CD14-positive monocyte (primary cell): ENCODE measurements at regions not wholly inside any gene's neighbourhood (a gene's known extent, or its start where the extent isn't known, plus 50 kb on each side); places are given as distances from the start of the nearest gene placed in this dataset.
A peak's percentile ranks its signal among the peaks of the same experiment; 100 is the strongest.
"Not testable (repeated sequence)": the region's sequence is repeated elsewhere in the genome, so short reads cannot be mapped to it uniquely, and the experiment has no call there.

Source experiments
- DNase-seq, 3 donors: peaks; one replicate each; pipeline ENCODE4 v3.0.0-alpha.2; 2011 to 2022
- H2AFZ ChIP-seq: 2 replicates; pipeline ENCODE4 v1.6.0; 2012; ENCODE audit warnings: mild to moderate bottlenecking, low read depth, low read length, inconsistent platforms; ENCODE audit not compliant: insufficient read depth, poor library complexity, severe bottlenecking
- H3K27ac ChIP-seq, 2 donors: 1 replicate in 1 of 2; 2 replicates in 1 of 2; pipeline ENCODE4 v1.5.1; 2012 to 2013; ENCODE audit warnings: low read length in 2 of 2, control low read depth in 1 of 2, inconsistent platforms in 1 of 2, low read depth in 1 of 2, mild to moderate bottlenecking in 1 of 2
- H3K27me3 ChIP-seq, 2 donors: one replicate each; pipeline versions ENCODE4 v1.6.0 to v1.6.1; 2011 to 2013; ENCODE audit warnings: low read length in 2 of 2; ENCODE audit not compliant: control insufficient read depth in 2 of 2, insufficient read depth in 2 of 2
- H3K36me3 ChIP-seq, 2 donors: replicated peaks in 1 of 2; 1 replicate in 1 of 2; 2 replicates in 1 of 2; pipeline versions ENCODE4 v1.5.1 to v1.6.1; 2012 to 2013; ENCODE audit warnings: low read length in 2 of 2, control low read depth in 1 of 2, inconsistent platforms in 1 of 2, mild to moderate bottlenecking in 1 of 2; ENCODE audit not compliant: insufficient read depth in 2 of 2, control insufficient read depth in 1 of 2
- H3K4me1 ChIP-seq, 2 donors: 1 replicate in 1 of 2; 2 replicates in 1 of 2; pipeline versions ENCODE4 v1.5.1 to v1.6.1; 2012 to 2013; ENCODE audit warnings: low read length in 2 of 2, control low read depth in 1 of 2, inconsistent platforms in 1 of 2, mild to moderate bottlenecking in 1 of 2, moderate library complexity in 1 of 2; ENCODE audit not compliant: insufficient read depth in 2 of 2, control insufficient read depth in 1 of 2
- H3K4me2 ChIP-seq: replicated peaks from 2 replicates; pipeline ENCODE3; 2012; ENCODE audit warnings: low read length, moderate library complexity, mild to moderate bottlenecking; ENCODE audit not compliant: poor library complexity, severe bottlenecking; ENCODE audit errors: extremely low read depth
- H3K4me3 ChIP-seq, 3 experiments: fragments of 200-600 bp in 1 of 3; sonication (generic) in 1 of 3; replicated peaks in 1 of 3; 1 replicate in 2 of 3; 2 replicates in 1 of 3; pipeline ENCODE4 v1.5.1; 2011 to 2013; ENCODE audit warnings: low read length in 3 of 3, mild to moderate bottlenecking in 3 of 3, control low read depth in 2 of 3, low read depth in 2 of 3, inconsistent platforms in 1 of 3, moderate library complexity in 1 of 3
- H3K79me2 ChIP-seq: 2 replicates; pipeline ENCODE4 v1.6.0; 2012; ENCODE audit warnings: mild to moderate bottlenecking, control low read depth, inconsistent platforms, low read length, moderate library complexity; ENCODE audit not compliant: insufficient read depth
- H3K9ac ChIP-seq: 2 replicates; pipeline ENCODE4 v1.6.0; 2017; ENCODE audit warnings: low read length, mild to moderate bottlenecking; ENCODE audit not compliant: insufficient read depth, poor library complexity, severe bottlenecking
- H3K9me3 ChIP-seq, 2 donors: replicated peaks in 1 of 2; 1 replicate in 1 of 2; 2 replicates in 1 of 2; pipeline versions ENCODE4 v1.5.1 to v1.6.1; 2012 to 2013; ENCODE audit warnings: low read length in 2 of 2, control low read depth in 1 of 2; ENCODE audit not compliant: control insufficient read depth in 1 of 2, insufficient read depth in 1 of 2
- H4K20me1 ChIP-seq: 2 replicates; pipeline ENCODE4 v1.6.0; 2012; ENCODE audit warnings: mild to moderate bottlenecking, low read length, control low read depth, moderate library complexity; ENCODE audit not compliant: insufficient read depth
- H3K27ac Mint-ChIP-seq, 7 donors: one replicate each; pipeline ENCODE4 v1.8.0; 2020; ENCODE audit warnings: mild to moderate bottlenecking in 7 of 7, mixed read lengths in 7 of 7, moderate library complexity in 6 of 7, inconsistent platforms in 2 of 7
- H3K27me3 Mint-ChIP-seq, 3 donors: one replicate each; pipeline ENCODE4 v1.8.0; 2021 to 2022; ENCODE audit warnings: low read depth in 3 of 3, mild to moderate bottlenecking in 3 of 3, mixed read lengths in 3 of 3, moderate library complexity in 3 of 3, inconsistent platforms in 1 of 3
- H3K36me3 Mint-ChIP-seq, 2 donors: one replicate each; pipeline ENCODE4 v1.8.0; 2020; ENCODE audit warnings: mixed read lengths in 2 of 2, inconsistent platforms in 1 of 2, mild to moderate bottlenecking in 1 of 2
- H3K4me1 Mint-ChIP-seq: one replicate; pipeline ENCODE4 v1.8.0; 2020; ENCODE audit warnings: mild to moderate bottlenecking, mixed read lengths
- H3K4me3 Mint-ChIP-seq, 2 donors: one replicate each; pipeline ENCODE4 v1.8.0; 2020; ENCODE audit warnings: mild to moderate bottlenecking in 2 of 2, mixed read lengths in 2 of 2, moderate library complexity in 1 of 2
- H3K9me3 Mint-ChIP-seq, 7 donors: one replicate each; pipeline ENCODE4 v1.8.0; 2020 to 2022; ENCODE audit warnings: mixed read lengths in 7 of 7, mild to moderate bottlenecking in 6 of 7, moderate library complexity in 6 of 7, inconsistent platforms in 2 of 7
- CTCF ChIP-seq: fragments of 200-600 bp; IDR thresholded peaks from one replicate; pipeline ENCODE4 v1.8.0; 2022; ENCODE audit warnings: antibody characterized with exemption, mild to moderate bottlenecking
- WGBS: methylation state at CpG from one replicate; pipeline ENCODE4 v1.1.5; 2013; ENCODE audit warnings: missing lambda C conversion rate; ENCODE audit not compliant: insufficient coverage; 5-methylcytosine and 5-hydroxymethylcytosine counted together
- intact Hi-C, 2 donors: fragments of 100-400 bp; cut with micrococcal nuclease; formaldehyde crosslinking; loops; one replicate each; pipeline versions ENCODE4 v1.15.0 to v1.15.1; 2023

- no peaks in the 10 kb centered on the region for H3K4me1 ChIP-seq
- 86% methylated on average over 1 of the region's 2 CpGs for WGBS
- no peak overlapping the region for H2AFZ ChIP-seq
Measured at GRCh38 chr5:126143622-126144021, 279.6 kb upstream of the GRAMD2B start.

GRCh38 chr5:126150319-126150718, 272.9 kb upstream of the GRAMD2B start:
- H3K4me3 ChIP-seq, intact Hi-C loops, H3K27ac ChIP-seq, H3K9me3 ChIP-seq, H3K36me3 ChIP-seq, H3K9ac ChIP-seq, H3K4me1 Mint-ChIP-seq, H3K4me1 ChIP-seq, H3K79me2 ChIP-seq, H3K27ac Mint-ChIP-seq, H3K4me2 ChIP-seq, H4K20me1 ChIP-seq, H3K27me3 ChIP-seq, H3K36me3 Mint-ChIP-seq, H3K4me3 Mint-ChIP-seq, DNase-seq, H2AFZ ChIP-seq, H3K27me3 Mint-ChIP-seq: not testable (repeated sequence)
- H3K9me3 Mint-ChIP-seq: peaks cover 5 to 17% (median 9%) of the 10 kb centered on the region in 7 donors
- WGBS: no CpG with 5 or more reads among the region's 3 CpGs

More at GRCh38 chr5:126143622-126144021, 279.6 kb upstream of the GRAMD2B start:
- Histone ChIP-seq H3K36me3 (no peaks in the 10 kb centered on the region), H3K4me2 (no peak overlapping the region), H3K4me3 (no peak overlapping the region), H3K27ac (no peak overlapping the region), H3K27me3 (no peaks in the 10 kb centered on the region), H3K9ac (no peak overlapping the region), H4K20me1 (no peaks in the 10 kb centered on the region), H3K9me3 (peaks cover 3 to 13% of the 10 kb centered on the region in 2 donors), H3K79me2 (no peaks in the 10 kb centered on the region)
- no peak overlapping the region for H3K4me3 Mint-ChIP-seq
- H3K9me3 Mint-ChIP-seq: peaks cover 0 to 9% (median 2%) of the 10 kb centered on the region in 7 donors
- H3K4me1 Mint-ChIP-seq: no peaks in the 10 kb centered on the region
- DNase-seq: no peak
- no peak overlapping the region for H3K27ac Mint-ChIP-seq
- intact Hi-C loops: no loop called here
- no peaks in the 10 kb centered on the region for H3K36me3 Mint-ChIP-seq
- no peak for TF ChIP-seq CTCF
- no peaks in the 10 kb centered on the region for H3K27me3 Mint-ChIP-seq

DNA sequence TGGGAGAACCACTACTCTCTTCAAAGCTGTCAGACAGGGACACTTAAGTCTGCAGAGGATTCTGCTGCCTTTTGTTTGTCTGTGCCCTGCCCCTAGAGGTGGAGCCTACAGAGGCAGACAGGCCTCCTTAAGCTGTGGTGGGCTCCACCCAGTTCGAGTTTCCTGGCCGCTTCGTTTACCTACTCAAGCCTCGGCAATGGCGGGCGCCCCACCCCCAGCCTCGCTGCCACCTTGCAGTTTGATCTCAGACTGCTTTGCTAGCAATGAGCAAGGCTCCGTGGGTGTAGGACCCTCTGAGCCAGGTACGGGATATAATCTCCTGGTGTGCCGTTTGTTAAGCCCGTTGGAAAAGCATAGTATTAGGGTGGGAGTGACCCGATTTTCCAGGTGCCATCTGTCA, 267.9 kb upstream of the GRAMD2B start:
- 90% methylated on average over 2 of the region's 12 CpGs for WGBS
- H3K27me3 Mint-ChIP-seq, H3K4me1 Mint-ChIP-seq: not testable (repeated sequence)

More for the DNA sequence above, 267.9 kb upstream of the GRAMD2B start:
- intact Hi-C loops, H4K20me1 ChIP-seq, H3K36me3 Mint-ChIP-seq, DNase-seq, H3K4me3 Mint-ChIP-seq, H3K27me3 ChIP-seq, H3K79me2 ChIP-seq, H3K9ac ChIP-seq, H2AFZ ChIP-seq, H3K4me2 ChIP-seq, H3K27ac ChIP-seq, H3K4me1 ChIP-seq, H3K4me3 ChIP-seq, H3K36me3 ChIP-seq: not testable (repeated sequence)
- peaks cover 11 to 38% (median 25%) of the 10 kb centered on the region in 7 donors for H3K9me3 Mint-ChIP-seq
- peak overlapping the region in 1 of 7 donors; percentile 46 for H3K27ac Mint-ChIP-seq
- peaks cover 27 to 28% of the 10 kb centered on the region in 2 donors for H3K9me3 ChIP-seq
